CD4-positive, alpha-beta T cell treated with Interleukin-17A for 1 hour (primary cell): ENCODE measurements at regions not wholly inside any gene's neighbourhood (a gene's known extent, or its start where the extent isn't known, plus 50 kb on each side); places are given as distances from the start of the nearest gene placed in this dataset.
"Not testable (repeated sequence)": the region's sequence is repeated elsewhere in the genome, so short reads cannot be mapped to it uniquely, and the experiment has no call there.

Experiments used
- DNase-seq: peaks from one replicate; pipeline ENCODE4 v3.0.0-alpha.2; 2020

DNA sequence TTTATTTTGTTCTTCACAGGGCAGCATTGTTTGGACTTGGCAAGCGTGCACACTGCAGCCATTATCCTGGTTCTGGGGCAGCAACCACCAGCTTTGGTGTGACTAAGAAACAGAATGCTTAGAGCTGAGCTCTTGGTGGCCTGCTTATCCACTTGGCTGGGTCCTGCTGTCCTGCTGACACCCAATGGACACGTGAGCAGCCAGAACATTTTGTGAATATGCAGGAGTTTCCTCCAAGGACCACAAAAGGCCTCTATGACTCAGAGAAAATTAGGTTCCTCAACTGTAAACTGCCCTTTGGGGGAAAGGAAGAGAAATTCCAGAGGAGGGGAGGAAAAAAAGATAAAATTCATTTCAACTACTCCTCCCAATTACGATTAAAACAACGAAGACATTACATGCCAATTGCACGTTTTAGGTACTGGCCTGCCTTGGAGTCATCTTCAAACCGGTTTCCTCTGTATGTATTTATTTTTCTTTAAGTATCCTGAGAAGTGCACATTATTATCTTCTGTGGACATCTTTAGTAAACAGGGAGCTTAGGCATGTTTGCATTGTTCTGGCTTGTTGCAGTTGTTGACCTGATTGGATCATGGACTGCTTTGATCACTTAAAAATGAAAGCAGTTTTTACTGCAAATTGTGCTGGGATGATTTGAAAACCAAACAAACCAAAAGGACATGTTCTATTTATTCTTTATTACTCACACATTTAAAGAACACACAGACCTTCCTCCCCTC lies 82.3 kb upstream of the TLE4 start:
- no peak for DNase-seq

DNA sequence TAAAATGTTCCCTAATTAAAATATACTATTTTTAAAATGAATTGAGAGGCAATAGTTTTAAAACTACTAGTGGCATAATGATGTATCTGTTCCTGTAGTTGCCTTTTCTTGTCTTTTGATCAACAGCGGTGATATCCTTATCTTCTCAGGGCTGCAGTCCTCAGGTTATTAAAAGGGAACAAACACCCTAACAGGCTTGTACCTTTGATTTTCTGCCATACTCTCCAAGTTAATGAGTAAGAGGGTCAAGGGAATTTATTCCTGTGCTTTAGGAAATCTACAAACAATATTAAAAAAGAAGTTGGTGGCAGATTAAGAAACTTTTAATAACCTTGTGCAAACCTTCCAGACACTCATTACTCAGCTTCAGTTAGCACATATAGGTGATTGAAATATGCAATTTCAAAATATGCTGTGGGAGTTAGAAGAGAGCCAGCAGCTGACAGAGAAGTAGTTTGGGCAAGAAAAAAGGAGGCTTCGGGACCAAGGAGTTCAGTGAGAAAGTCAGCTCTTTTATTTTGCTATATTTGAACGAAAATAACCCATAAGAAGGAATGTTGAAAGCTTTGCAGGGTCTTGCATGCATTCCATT lies 81.0 kb upstream of the TLE4 start:
- DNase-seq, result no peak

DNA sequence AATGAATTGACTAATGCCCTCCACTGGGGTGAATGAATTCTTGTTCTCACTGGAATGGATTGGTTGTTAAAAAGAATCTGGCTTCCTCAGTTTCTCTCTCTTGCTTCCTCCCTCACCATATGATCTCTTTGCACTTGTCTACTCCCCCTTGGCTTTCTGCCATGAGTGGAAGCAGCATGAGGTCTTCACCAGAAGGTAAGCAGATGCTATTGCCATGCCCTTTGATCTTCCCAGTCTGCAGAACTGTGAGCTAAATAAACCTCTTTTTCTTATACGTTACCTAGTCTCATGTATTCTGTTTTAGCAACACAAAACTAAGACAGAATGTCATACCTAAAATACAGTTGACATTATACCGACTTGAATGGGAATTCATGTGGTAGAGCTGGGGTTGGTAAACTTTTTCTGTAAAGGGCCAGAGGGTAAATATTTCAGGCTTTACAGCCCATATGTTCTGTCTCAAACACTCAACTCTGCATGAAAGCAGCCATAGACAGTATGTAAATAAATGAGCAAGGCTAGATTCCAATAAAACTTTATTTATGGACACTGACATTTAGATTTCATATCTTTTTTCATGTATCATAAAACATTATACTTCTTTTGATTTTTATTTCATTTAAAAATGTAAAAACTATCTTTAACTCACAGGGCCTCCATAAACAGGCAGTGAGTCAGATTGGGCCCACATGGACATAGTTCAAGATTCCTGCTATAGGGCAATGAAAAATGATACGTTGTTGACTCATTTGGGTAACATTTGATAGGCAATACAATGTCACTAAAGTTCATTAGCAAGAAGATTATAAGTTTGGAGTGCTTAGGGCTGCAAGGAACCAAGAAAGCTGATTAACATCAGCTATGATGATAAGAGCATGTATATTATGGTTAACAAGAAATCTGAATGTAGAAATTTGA lies 79.4 kb upstream of the TLE4 start:
- DNase-seq, result no peak

DNA sequence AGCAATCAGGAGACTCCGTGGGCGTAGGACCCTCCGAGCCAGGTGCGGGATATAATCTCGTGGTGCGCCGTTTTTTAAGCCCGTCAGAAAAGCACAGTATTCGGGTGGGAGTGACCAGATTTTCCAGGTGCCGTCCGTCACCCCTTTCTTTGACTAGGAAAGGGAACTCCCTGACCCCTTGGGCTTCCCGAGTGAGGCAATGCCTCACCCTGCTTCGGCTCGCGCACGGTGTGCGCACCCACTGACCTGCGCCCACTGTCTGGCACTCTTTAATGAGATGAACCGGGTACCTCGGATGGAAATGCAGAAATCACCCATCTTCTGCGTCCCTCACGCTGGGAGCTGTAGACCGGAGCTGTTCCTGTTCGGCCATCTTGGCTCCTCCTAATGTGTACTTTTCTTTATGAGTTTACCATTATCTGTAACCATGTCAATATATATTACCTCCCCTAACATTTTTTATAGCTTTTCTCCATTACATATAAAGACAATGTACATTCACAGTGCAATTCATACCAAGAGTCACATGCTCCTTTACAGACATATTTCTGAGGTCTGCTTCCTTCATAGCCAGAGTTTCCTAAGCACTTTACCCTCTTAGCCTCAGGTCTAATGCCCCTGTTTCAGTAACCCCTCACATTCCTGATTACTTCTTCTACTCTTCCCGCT lies 71.4 kb upstream of the TLE4 start:
- not testable (repeated sequence) for DNase-seq

DNA sequence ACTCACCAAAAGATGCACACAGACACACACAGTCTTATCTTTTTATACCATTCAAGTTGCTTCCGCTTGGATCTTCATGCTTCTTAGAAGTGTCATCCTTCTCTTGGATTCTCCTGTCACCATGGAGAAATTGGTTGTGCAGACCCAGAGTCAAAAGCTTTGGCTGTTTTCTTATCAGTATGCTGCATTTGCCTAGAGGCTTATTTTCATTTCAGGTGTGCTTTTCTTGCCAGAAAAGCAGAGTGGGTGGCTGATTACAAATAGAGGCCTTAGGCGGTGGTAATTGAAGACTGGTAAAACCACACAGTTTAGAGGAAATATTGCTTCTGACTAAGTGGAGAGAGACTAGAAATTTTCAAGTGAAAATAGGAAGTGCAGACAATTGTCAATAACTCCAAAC lies 70.2 kb upstream of the TLE4 start:
- DNase-seq, result no peak

DNA sequence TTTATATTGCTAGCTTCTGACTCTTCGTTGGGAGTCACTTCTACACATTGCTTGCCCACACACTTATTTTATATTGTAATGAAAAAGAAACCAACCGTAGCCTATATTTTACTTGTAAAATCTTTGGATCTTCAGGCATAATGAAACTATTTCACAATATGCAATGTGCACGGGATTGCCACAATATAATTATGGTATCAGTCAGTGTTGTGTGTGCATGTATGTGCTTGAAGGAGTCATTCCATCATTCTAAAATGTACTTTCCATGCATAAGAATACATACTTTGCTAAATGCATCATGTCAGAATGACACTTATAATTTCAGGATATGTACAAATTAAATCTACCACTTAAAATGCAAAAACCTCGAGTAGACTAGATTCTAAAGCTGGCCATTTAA lies 64.0 kb upstream of the TLE4 start:
- no peak for DNase-seq

DNA sequence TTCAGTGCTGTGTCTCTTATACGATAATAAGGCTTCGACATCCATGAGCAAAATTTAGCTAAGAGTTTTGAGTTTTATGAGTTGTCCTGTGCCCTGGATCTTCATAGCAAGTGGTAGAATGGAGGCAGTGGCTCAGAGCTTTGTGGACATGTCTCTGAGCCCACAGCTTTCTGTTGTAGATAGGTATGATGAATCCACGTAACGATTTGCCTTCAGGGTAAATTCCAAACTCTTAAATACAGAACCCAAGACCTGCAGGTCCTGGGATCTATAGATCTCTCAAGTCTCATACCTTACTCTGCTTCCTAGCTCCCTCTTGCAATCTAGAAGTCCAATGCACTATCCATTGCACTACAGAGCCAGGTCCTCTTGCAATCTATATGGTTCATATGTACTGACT lies 59.5 kb upstream of the TLE4 start:
- DNase-seq, result no peak
